Body of pancreas (tissue), 4 donors: ENCODE measurements at regions not wholly inside any gene's neighbourhood (a gene's known extent, or its start where the extent isn't known, plus 50 kb on each side); places are given as distances from the start of the nearest gene placed in this dataset.
A peak's percentile ranks its signal among the peaks of the same experiment; 100 is the strongest.

Source experiments
- ATAC-seq: fragments of 150-250 bp; one replicate; pipeline ENCODE4 v1.9.1; 2016
- DNase-seq, 4 donors: peaks; one replicate each; pipeline ENCODE4 v3.0.0-alpha.2; 2019
- H3K27ac ChIP-seq, 4 donors: fragments of 200-600 bp; sonication (generic); 1 replicate in 3 of 4; 2 replicates in 1 of 4; pipeline versions ENCODE4 v1.5.1 to v1.6.1; 2016 to 2019; ENCODE audit warnings: mild to moderate bottlenecking in 1 of 4, mixed read lengths in 1 of 4, moderate library complexity in 1 of 4
- H3K27me3 ChIP-seq, 2 donors: fragments of 200-600 bp; sonication (generic); one replicate each; pipeline ENCODE4 v1.6.0; 2016; ENCODE audit warnings: mild to moderate bottlenecking in 1 of 2
- H3K36me3 ChIP-seq, 2 donors: fragments of 200-600 bp; sonication (generic); replicated peaks in 1 of 2; 2 replicates each; pipeline ENCODE4 v1.5.1; 2016; ENCODE audit warnings: low read depth in 2 of 2; ENCODE audit not compliant: insufficient read depth in 1 of 2
- H3K4me1 ChIP-seq: fragments of 200-600 bp; sonication (generic); one replicate; pipeline ENCODE4 v1.6.0; 2016
- H3K4me3 ChIP-seq, 2 donors: fragments of 200-600 bp; sonication (generic); 1 replicate in 1 of 2; 2 replicates in 1 of 2; pipeline ENCODE4 v1.5.1; 2016 to 2019
- H3K9me3 ChIP-seq, 3 donors: fragments of 200-600 bp; sonication (generic); 1 replicate in 2 of 3; 2 replicates in 1 of 3; pipeline ENCODE4 v1.5.1; 2016
- POLR2A ChIP-seq, 3 donors: fragments of 450-650 bp; IDR thresholded peaks; one replicate each; pipeline ENCODE4 v1.6.1; 2016; ENCODE audit warnings: antibody characterized with exemption in 3 of 3, mild to moderate bottlenecking in 2 of 3
- WGBS, 2 donors: methylation state at CpG; one replicate each; pipeline ENCODE4 v1.1.5; 2017; 5-methylcytosine and 5-hydroxymethylcytosine counted together
- intact Hi-C: fragments of 100-400 bp; cut with DNase I; formaldehyde crosslinking; loops from one replicate; pipeline ENCODE4 v1.15.1; 2023
- TF ChIP-seq, protein P1 (sequence below), 7 experiments: fragments of 450-650 bp in 4 of 7; fragments of 200-600 bp in 3 of 7; sonication (generic) in 3 of 7; IDR thresholded peaks; one replicate each; pipeline ENCODE4 v1.5.1; 2016 to 2019; ENCODE audit warnings: antibody characterized with exemption in 7 of 7

DNA sequence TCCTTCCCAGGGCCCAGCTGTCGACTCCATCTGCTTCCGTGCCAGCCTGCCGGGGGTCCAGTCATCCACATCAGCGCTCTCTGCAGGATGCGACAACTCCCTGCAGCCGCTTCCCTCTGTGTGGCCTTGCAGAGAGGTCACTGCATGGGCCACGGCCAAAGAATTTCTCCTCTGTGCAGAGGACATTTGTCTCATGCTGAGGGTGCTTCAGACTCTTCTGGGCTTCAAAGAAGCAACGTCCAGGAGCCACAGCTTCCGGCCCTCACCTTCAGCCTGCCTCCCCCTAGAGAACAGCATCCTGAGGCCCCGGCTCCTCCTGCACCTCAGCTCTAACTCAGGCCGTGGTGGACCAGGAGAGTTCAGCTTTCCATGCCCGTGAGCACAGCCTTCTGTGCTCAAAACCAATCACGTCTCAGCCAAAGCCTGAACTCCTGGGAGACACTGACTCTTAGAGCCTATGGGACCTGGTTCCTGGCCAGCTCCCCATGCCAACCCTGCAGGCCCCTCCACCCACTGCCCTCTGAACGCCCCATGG is 258.9 kb downstream of the BRD1 start:
- 43 to 56% methylated on average over 9 to 14 of the region's 14 CpGs for WGBS, 2 donors
- no peaks in the 10 kb centered on the region for H3K9me3 ChIP-seq
- no peak overlapping the region for H3K4me3 ChIP-seq
- DNase-seq (peak in 1 of 4 donors; percentile 1), ATAC-seq (no peak)
- H3K36me3 ChIP-seq, result no peaks in the 10 kb centered on the region
- intact Hi-C loops, result no loop called here
- H3K27me3 ChIP-seq, result no peaks in the 10 kb centered on the region
- no peak overlapping the region for H3K27ac ChIP-seq
- H3K4me1 ChIP-seq, result no peaks in the 10 kb centered on the region
- TF ChIP-seq POLR2A (IDR thresholded peaks at IDR 0.05), result no peak
- TF ChIP-seq, protein P1, sequence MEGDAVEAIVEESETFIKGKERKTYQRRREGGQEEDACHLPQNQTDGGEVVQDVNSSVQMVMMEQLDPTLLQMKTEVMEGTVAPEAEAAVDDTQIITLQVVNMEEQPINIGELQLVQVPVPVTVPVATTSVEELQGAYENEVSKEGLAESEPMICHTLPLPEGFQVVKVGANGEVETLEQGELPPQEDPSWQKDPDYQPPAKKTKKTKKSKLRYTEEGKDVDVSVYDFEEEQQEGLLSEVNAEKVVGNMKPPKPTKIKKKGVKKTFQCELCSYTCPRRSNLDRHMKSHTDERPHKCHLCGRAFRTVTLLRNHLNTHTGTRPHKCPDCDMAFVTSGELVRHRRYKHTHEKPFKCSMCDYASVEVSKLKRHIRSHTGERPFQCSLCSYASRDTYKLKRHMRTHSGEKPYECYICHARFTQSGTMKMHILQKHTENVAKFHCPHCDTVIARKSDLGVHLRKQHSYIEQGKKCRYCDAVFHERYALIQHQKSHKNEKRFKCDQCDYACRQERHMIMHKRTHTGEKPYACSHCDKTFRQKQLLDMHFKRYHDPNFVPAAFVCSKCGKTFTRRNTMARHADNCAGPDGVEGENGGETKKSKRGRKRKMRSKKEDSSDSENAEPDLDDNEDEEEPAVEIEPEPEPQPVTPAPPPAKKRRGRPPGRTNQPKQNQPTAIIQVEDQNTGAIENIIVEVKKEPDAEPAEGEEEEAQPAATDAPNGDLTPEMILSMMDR (IDR thresholded peaks at IDR 0.05), result no peak

DNA sequence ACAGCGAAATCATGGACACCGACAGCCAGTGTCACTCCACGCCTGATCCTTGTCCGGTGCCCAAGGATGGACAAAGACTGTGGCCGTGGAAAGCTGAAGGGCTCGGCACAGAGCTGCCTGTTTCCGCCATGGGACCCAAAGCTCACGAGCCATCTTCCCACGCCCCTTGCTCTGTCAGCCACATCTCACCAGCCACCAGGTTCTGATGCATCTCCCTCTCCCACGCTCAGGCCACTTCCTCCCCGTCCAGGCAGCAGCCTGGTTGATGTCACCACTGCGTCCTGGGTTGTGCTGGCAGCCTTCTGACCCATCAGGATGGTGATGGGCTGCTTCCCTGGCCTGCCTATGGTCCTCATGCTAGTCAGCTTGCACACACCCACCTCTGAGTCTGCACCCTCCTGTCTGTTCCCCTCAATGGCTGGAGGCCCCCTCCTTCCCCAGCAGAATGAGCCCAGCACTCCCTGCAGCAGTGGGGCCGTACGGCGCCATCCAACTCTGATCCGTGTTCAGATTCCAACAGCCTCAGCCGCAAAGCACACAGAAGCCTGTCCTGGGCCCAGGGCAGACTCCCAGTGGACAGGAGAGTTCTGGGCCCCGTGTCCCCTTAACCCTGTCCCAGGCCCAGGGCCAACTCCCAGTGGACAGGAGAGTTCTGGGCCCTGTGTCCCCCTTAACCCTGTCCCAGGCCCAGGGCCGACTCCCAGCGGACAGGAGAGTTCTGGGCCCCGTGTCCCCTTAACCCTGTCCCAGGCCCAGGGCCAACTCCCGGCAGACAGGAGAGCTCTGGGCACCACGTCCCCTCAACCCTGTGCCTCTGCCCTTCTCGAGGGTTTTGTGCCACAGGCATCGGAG is 259.5 kb downstream of the BRD1 start:
- no peaks in the 10 kb centered on the region for H3K27me3 ChIP-seq
- intact Hi-C loops, result no loop called here
- DNase-seq (peak in 1 of 4 donors; percentile 9), ATAC-seq (no peak)
- TF ChIP-seq POLR2A (IDR thresholded peaks at IDR 0.05), result no peak
- TF ChIP-seq, protein P1 (IDR thresholded peaks at IDR 0.05), result no peak
- no peaks in the 10 kb centered on the region for H3K9me3 ChIP-seq
- no peak overlapping the region for H3K27ac ChIP-seq
- no peaks in the 10 kb centered on the region for H3K4me1 ChIP-seq
- no peaks in the 10 kb centered on the region for H3K36me3 ChIP-seq
- WGBS, 2 donors, result 53 to 68% methylated on average over 14 to 25 of the region's 25 CpGs
- no peak overlapping the region for H3K4me3 ChIP-seq

DNA sequence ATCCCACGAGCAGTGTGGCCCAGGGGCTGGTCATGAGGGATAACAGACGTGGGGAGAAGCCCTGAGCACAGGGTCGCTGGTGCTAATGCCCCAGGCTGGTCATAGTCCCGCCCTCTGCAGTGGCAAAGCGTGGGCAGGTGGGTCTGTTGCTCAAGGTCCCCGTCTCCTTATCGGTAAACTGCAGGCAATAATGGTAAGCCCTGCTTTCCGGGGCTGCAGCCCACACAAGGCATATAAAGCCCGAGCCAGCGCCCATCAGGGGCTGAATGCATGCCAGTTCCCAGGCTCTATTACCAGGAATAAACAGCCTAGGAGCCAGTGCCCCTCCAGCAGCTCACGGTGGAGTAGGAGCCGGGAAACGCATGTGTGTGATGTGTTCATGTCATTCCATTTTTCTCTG is 261.0 kb downstream of the BRD1 start:
- no peaks in the 10 kb centered on the region for H3K36me3 ChIP-seq
- H3K27me3 ChIP-seq, result no peaks in the 10 kb centered on the region
- TF ChIP-seq POLR2A (IDR thresholded peaks at IDR 0.05), result no peak
- TF ChIP-seq, protein P1 (IDR thresholded peaks at IDR 0.05), result no peak
- 29 to 51% methylated on average over 12 to 13 of the region's 13 CpGs for WGBS, 2 donors
- no peaks in the 10 kb centered on the region for H3K9me3 ChIP-seq
- ATAC-seq (no peak), DNase-seq (peak in 1 of 4 donors; percentile 6)
- H3K4me1 ChIP-seq, result no peaks in the 10 kb centered on the region
- H3K27ac ChIP-seq, result no peak overlapping the region
- H3K4me3 ChIP-seq, result no peak overlapping the region
- intact Hi-C loops, result no loop called here

DNA sequence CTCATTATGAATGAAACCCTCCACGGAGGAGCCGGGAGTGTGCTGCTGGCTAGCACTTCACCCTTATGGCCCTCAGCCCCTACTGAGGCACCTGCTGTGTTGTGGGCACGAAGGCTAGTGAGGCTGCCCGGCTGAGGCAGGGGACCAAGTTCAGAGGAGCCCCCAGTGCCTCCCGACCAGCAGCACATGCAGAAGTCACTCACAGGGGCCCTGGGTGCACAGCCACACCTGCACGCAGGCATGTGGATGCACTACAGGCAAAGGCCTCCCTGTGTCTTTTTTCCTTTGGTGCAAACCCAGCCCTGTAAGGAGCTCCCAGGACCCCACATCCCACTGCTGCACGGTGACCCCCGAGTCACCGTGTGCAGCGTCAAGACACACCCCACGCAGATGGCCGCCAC is 261.5 kb downstream of the BRD1 start:
- intact Hi-C loops, result no loop called here
- TF ChIP-seq, protein P1 (IDR thresholded peaks at IDR 0.05), result no peak
- no peak for TF ChIP-seq POLR2A (IDR thresholded peaks at IDR 0.05)
- Histone ChIP-seq H3K4me1 (no peaks in the 10 kb centered on the region), H3K36me3 (no peaks in the 10 kb centered on the region), H3K9me3 (no peaks in the 10 kb centered on the region), H3K4me3 (no peak overlapping the region), H3K27ac (no peak overlapping the region), H3K27me3 (no peaks in the 10 kb centered on the region)
- no peak for ATAC-seq
- DNase-seq, result peak in 1 of 4 donors; percentile 4
- 46 to 64% methylated on average over 8 to 12 of the region's 12 CpGs for WGBS, 2 donors
